ENCODE measurements at regions not wholly inside any gene's neighbourhood (a gene's known extent, or its start where the extent isn't known, plus 50 kb on each side); places are given as distances from the start of the nearest gene placed in this dataset.

- DNase-seq, result no peak
Measured at GRCh38 chr2:62447411-62447810, 58.6 kb downstream of the TMEM17 start.

GRCh38 chr2:62446491-62446890, 59.5 kb downstream of the TMEM17 start:
- DNase-seq, result no peak

GRCh38 chr2:62443886-62444285, 62.1 kb downstream of the TMEM17 start:
- no peak for DNase-seq

- no peak for DNase-seq
Measured at GRCh38 chr2:62443471-62443870, 62.5 kb downstream of the TMEM17 start.

- no peak for DNase-seq
Measured at GRCh38 chr2:62441824-62442223, 64.2 kb downstream of the TMEM17 start.

GRCh38 chr2:62441421-62441820, 64.6 kb downstream of the TMEM17 start:
- DNase-seq, result no peak

- DNase-seq, result no peak
Measured at GRCh38 chr2:62440281-62440946, 65.6 kb downstream of the TMEM17 start.

- DNase-seq, result no peak
Measured at GRCh38 chr2:62439425-62439824, 66.6 kb downstream of the TMEM17 start.

GRCh38 chr2:62437785-62438184, 68.2 kb downstream of the TMEM17 start:
- no peak for DNase-seq

GRCh38 chr2:62435720-62436119, 70.3 kb downstream of the TMEM17 start:
- DNase-seq, result no peak

- DNase-seq, result no peak
Measured at GRCh38 chr2:62432407-62432806, 73.6 kb downstream of the TMEM17 start.

- no peak for DNase-seq
Measured at GRCh38 chr2:62431512-62431911, 74.5 kb downstream of the TMEM17 start.

- DNase-seq, result no peak
Measured at GRCh38 chr2:62430146-62430545, 75.8 kb downstream of the TMEM17 start.

- no peak for DNase-seq
Measured at GRCh38 chr2:62427146-62427545, 78.8 kb downstream of the TMEM17 start.

GRCh38 chr2:62426154-62426912, 79.7 kb downstream of the TMEM17 start:
- DNase-seq, result no peak

- no peak for DNase-seq
Measured at GRCh38 chr2:62425684-62426083, 80.3 kb downstream of the TMEM17 start.

GRCh38 chr2:62424899-62425298, 81.1 kb downstream of the TMEM17 start:
- DNase-seq, result no peak

GRCh38 chr2:62423883-62424458, 82.0 kb downstream of the TMEM17 start:
- no peak for DNase-seq

GRCh38 chr2:62423235-62423634, 82.8 kb downstream of the TMEM17 start:
- no peak for DNase-seq

GRCh38 chr2:62415518-62415917, 90.5 kb downstream of the TMEM17 start:
- no peak for DNase-seq

GRCh38 chr2:62415019-62415431, 91.0 kb downstream of the TMEM17 start:
- DNase-seq, result no peak

- DNase-seq, result no peak
Measured at GRCh38 chr2:62413116-62413663, 92.8 kb downstream of the TMEM17 start.

GRCh38 chr2:62412347-62412742, 93.7 kb downstream of the TMEM17 start:
- DNase-seq, result no peak

GRCh38 chr2:62410926-62411456, 95.0 kb downstream of the TMEM17 start:
- no peak for DNase-seq
